T-helper 17 cell (primary cell): ENCODE measurements at regions not wholly inside any gene's neighbourhood (a gene's known extent, or its start where the extent isn't known, plus 50 kb on each side); places are given as distances from the start of the nearest gene placed in this dataset.

Experiments
- ATAC-seq: fragments of 150-1000 bp; cut with Tn5 transposase; 2 replicates; pipeline ENCODE4 v1.10.0; 2021; ENCODE audit warnings: mild to moderate bottlenecking, moderate library complexity
- DNase-seq, 3 donors: peaks; one replicate each; pipeline versions ENCODE4 v3.0.0 to v3.0.0-alpha.2; 2020 to 2021
- H3K9me3 ChIP-seq: one replicate; pipeline ENCODE4 v1.7.0; 2013; ENCODE audit warnings: low read length, mild to moderate bottlenecking; ENCODE audit not compliant: control insufficient read depth, poor library complexity, severe bottlenecking
- H3K27ac Mint-ChIP-seq: one replicate; pipeline ENCODE4 v1.8.0; 2022; ENCODE audit warnings: mild to moderate bottlenecking, moderate library complexity, mixed read lengths
- H3K27me3 Mint-ChIP-seq: one replicate; pipeline ENCODE4 v1.8.0; 2022; ENCODE audit warnings: mixed read lengths
- H3K36me3 Mint-ChIP-seq: one replicate; pipeline ENCODE4 v1.8.0; 2022; ENCODE audit warnings: low read depth, mixed read lengths
- H3K4me1 Mint-ChIP-seq: one replicate; pipeline ENCODE4 v1.8.0; 2022; ENCODE audit warnings: mild to moderate bottlenecking, mixed read lengths
- H3K4me3 Mint-ChIP-seq: one replicate; pipeline ENCODE4 v1.8.0; 2022; ENCODE audit warnings: mild to moderate bottlenecking, moderate library complexity, mixed read lengths

DNA sequence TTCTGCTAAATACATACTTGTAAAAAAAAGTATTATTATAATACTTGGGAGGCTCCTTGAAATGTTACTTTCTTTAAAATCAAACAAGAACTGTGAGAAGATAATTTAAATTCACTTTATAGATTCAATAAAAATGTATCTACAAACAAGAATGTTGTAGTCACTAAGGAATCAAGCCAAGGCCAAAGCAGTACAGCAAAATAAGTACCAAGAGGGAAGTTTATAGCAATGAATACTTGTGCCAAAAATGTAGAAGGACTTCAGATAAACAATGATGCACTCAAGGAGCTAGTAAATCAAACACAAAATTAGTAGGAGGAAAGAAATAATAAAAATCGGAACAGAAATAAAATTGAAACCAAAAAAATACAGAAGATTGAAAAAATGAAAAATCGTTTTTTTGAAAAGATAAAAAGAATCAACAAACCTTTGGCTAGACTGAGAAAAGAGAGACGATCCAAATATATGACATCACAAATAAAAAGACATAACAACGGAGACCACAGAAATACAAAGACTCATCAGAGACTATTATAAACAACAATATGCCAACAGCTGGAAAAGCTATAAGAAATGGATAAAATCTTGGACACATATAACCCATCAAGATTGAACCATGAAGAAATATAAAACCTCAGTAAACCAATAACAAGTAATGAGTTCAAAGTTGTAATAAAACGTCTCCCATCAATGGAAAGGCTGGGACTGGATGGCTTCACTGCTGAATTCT, 286.0 kb upstream of the TMEM229A start:
- H3K9me3 ChIP-seq = no peaks in the 10 kb centered on the region
- ATAC-seq = no peak
- Mint-ChIP-seq H3K27ac (no peak overlapping the region), H3K36me3 (no peaks in the 10 kb centered on the region), H3K4me1 (no peaks in the 10 kb centered on the region), H3K27me3 (no peaks in the 10 kb centered on the region), H3K4me3 (no peak overlapping the region)
- no peak for DNase-seq

- no peaks in the 10 kb centered on the region for H3K27me3 Mint-ChIP-seq
- H3K9me3 ChIP-seq = no peaks in the 10 kb centered on the region
- H3K4me3 Mint-ChIP-seq = no peak overlapping the region
- DNase-seq = no peak
- no peak for ATAC-seq
- no peak overlapping the region for H3K27ac Mint-ChIP-seq
- H3K4me1 Mint-ChIP-seq = no peaks in the 10 kb centered on the region
- no peaks in the 10 kb centered on the region for H3K36me3 Mint-ChIP-seq
Observed at GRCh38 chr7:124310934-124311390, 278.1 kb upstream of the TMEM229A start.

- DNase-seq (no peak), ATAC-seq (no peak)
- H3K4me1 Mint-ChIP-seq = no peaks in the 10 kb centered on the region
- H3K36me3 Mint-ChIP-seq = no peaks in the 10 kb centered on the region
- no peak overlapping the region for H3K27ac Mint-ChIP-seq
- no peaks in the 10 kb centered on the region for H3K27me3 Mint-ChIP-seq
- H3K9me3 ChIP-seq = no peaks in the 10 kb centered on the region
- H3K4me3 Mint-ChIP-seq = no peak overlapping the region
Observed at GRCh38 chr7:124308384-124308783, 275.5 kb upstream of the TMEM229A start.

DNA sequence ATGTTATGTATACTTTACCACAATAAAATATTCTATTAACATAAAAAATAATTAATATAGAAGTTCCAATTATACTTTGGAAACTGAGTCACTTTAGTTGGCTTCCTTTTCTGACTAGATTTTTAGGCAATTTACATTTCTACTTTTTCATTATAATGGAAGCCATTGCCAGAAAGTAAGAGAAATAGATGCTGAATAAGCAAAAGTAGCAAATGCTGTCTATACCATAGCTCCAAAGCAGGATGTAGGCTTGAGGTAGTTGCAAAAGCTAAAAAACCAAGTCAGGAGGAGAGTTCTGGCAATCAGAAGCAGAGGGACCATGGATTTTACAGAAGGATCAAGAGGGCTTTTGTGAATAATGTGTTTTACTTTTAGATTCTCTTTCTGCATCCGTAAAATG, 262.4 kb upstream of the TMEM229A start:
- ATAC-seq = no peak
- H3K4me1 Mint-ChIP-seq = no peaks in the 10 kb centered on the region
- no peak overlapping the region for H3K4me3 Mint-ChIP-seq

DNA sequence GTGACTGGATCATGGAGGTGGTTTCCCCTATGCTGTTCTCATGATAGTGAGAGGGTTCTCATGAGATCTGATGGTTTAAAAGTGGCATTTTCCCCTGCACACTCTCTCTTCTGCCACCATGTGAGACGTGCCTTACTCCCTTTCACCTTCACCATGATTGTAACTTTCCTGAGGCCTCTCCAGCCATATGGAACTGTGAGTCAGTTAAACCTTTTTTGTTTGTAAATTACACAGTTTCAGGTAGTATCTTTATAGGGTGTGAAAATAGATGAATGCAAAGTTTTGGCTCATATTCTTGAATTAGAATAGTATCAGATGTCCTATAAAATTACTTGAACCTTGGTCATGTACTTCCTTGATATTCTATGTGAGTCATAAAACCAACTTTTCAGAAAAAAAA, 252.1 kb upstream of the TMEM229A start:
- no peaks in the 10 kb centered on the region for H3K9me3 ChIP-seq
- H3K4me1 Mint-ChIP-seq = no peaks in the 10 kb centered on the region
- no peaks in the 10 kb centered on the region for H3K27me3 Mint-ChIP-seq
- ATAC-seq (no peak), DNase-seq (no peak)
- H3K27ac Mint-ChIP-seq = no peak overlapping the region
- H3K36me3 Mint-ChIP-seq = no peaks in the 10 kb centered on the region
- H3K4me3 Mint-ChIP-seq = no peak overlapping the region

More for the DNA sequence above, 262.4 kb upstream of the TMEM229A start:
- H3K9me3 ChIP-seq = no peaks in the 10 kb centered on the region
- no peak for DNase-seq
- Mint-ChIP-seq H3K27ac (no peak overlapping the region), H3K36me3 (no peaks in the 10 kb centered on the region), H3K27me3 (no peaks in the 10 kb centered on the region)

DNA sequence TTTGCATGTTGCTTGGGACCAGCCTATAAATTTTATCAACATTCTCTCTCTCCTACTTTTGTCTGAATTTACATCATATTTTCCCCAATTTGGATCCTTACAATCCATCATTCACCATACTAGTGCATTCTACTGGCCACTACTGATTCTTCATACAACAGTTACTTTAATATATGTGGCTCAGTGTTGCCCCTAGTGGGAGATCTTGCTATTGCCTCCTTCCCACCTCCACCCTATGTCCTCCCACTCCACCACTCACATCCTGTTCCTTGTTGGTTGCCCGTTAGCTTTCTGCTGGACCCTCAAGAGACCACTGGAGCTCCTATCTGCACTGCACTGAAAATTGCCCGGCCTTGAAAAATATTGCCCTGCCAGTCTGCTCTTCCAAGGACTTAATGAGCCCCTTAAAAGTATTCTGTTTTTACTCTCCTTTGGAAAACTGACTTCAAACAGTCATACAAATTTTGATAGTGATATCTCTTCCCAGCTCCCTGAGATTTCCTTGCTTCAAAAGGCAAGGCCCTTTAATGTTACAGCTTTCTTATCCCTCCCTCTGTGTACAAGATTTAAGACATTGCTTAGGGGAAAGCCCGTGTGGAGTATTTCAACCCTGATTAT, 243.2 kb upstream of the TMEM229A start:
- no peak overlapping the region for H3K27ac Mint-ChIP-seq
- ATAC-seq = no peak
- no peaks in the 10 kb centered on the region for H3K4me1 Mint-ChIP-seq
- no peak for DNase-seq
- H3K27me3 Mint-ChIP-seq = no peaks in the 10 kb centered on the region
- no peaks in the 10 kb centered on the region for H3K9me3 ChIP-seq
- H3K36me3 Mint-ChIP-seq = no peaks in the 10 kb centered on the region
- H3K4me3 Mint-ChIP-seq = no peak overlapping the region

GRCh38 chr7:124275411-124275810, 242.5 kb upstream of the TMEM229A start:
- no peaks in the 10 kb centered on the region for H3K36me3 Mint-ChIP-seq
- no peak for ATAC-seq
- H3K4me3 Mint-ChIP-seq = no peak overlapping the region
- H3K27me3 Mint-ChIP-seq = no peaks in the 10 kb centered on the region
- no peaks in the 10 kb centered on the region for H3K9me3 ChIP-seq
- no peak for DNase-seq
- H3K4me1 Mint-ChIP-seq = no peaks in the 10 kb centered on the region
- no peak overlapping the region for H3K27ac Mint-ChIP-seq

- Mint-ChIP-seq H3K27me3 (no peaks in the 10 kb centered on the region), H3K4me3 (no peak overlapping the region), H3K36me3 (no peaks in the 10 kb centered on the region), H3K4me1 (no peaks in the 10 kb centered on the region), H3K27ac (no peak overlapping the region)
- no peaks in the 10 kb centered on the region for H3K9me3 ChIP-seq
- DNase-seq (no peak), ATAC-seq (no peak)
Observed at GRCh38 chr7:124269774-124270173, 236.9 kb upstream of the TMEM229A start.

DNA sequence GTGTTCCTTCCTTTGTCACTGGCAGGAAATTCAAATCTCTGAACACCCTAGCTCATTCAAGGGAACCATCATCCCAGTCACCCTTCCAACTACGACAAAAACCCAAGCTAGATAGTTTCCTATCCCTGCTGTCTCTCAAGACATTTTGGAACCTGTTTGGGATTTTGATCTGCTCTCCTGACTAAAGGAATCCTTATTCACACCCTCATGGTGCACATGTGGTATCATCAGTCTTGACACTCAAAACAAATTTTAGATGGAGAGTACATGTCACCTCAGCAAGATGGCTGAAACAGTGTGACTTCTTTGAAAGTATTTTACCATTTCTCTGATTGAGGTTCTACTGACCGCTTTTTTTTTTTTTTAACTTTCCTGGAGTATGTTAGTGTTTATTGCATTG, 234.3 kb upstream of the TMEM229A start:
- H3K27ac Mint-ChIP-seq = no peak overlapping the region
- H3K4me3 Mint-ChIP-seq = no peak overlapping the region
- no peaks in the 10 kb centered on the region for H3K36me3 Mint-ChIP-seq
- no peaks in the 10 kb centered on the region for H3K27me3 Mint-ChIP-seq
- H3K4me1 Mint-ChIP-seq = no peaks in the 10 kb centered on the region
- no peak for DNase-seq
- H3K9me3 ChIP-seq = no peaks in the 10 kb centered on the region
- no peak for ATAC-seq

DNA sequence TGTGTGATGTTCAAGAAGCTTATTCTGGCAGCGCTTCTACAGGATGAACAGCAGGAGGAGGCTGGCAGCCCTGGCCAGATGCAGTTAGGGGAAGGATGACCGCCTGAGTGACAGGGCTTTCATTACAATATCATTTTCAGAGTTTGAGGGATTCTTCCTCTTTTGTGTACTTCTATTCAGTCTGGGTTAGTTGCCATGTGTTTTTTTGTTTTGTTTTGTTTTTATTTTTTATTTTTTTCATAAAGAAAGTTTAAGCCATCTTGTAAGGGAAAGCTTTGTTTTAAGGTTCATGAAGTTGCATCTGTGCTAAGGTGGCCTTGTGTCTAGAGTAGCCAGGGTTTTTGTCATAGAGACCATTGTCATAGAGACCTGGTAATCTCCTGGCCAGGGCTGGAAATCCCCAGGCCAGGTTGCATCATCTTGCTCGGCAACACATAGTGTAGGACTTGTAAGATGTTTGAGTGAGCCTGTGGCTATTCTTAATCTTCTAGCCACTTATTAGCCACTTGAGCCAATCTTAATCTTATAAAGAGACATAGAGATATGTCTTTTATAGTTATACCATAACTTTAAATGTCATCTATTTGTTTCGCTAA, 230.5 kb upstream of the TMEM229A start:
- Mint-ChIP-seq H3K27ac (no peak overlapping the region), H3K36me3 (no peaks in the 10 kb centered on the region)

GRCh38 chr7:124261710-124262109, 228.8 kb upstream of the TMEM229A start:
- H3K4me3 Mint-ChIP-seq = no peak overlapping the region
- H3K4me1 Mint-ChIP-seq = no peaks in the 10 kb centered on the region
- H3K27ac Mint-ChIP-seq = no peak overlapping the region
- no peaks in the 10 kb centered on the region for H3K27me3 Mint-ChIP-seq
- ATAC-seq (no peak), DNase-seq (no peak)
- no peaks in the 10 kb centered on the region for H3K36me3 Mint-ChIP-seq
- H3K9me3 ChIP-seq = no peaks in the 10 kb centered on the region

More for the DNA sequence above, 230.5 kb upstream of the TMEM229A start:
- no peaks in the 10 kb centered on the region for H3K4me1 Mint-ChIP-seq
- H3K27me3 Mint-ChIP-seq = no peaks in the 10 kb centered on the region
- H3K9me3 ChIP-seq = no peaks in the 10 kb centered on the region
- no peak for DNase-seq
- no peak for ATAC-seq
- H3K4me3 Mint-ChIP-seq = no peak overlapping the region

- no peak overlapping the region for H3K27ac Mint-ChIP-seq
- no peaks in the 10 kb centered on the region for H3K36me3 Mint-ChIP-seq
- ATAC-seq = no peak
- no peak overlapping the region for H3K4me3 Mint-ChIP-seq
- no peaks in the 10 kb centered on the region for H3K9me3 ChIP-seq
- no peaks in the 10 kb centered on the region for H3K27me3 Mint-ChIP-seq
- no peak for DNase-seq
- H3K4me1 Mint-ChIP-seq = no peaks in the 10 kb centered on the region
Observed at GRCh38 chr7:124257638-124258308, 224.9 kb upstream of the TMEM229A start.

DNA sequence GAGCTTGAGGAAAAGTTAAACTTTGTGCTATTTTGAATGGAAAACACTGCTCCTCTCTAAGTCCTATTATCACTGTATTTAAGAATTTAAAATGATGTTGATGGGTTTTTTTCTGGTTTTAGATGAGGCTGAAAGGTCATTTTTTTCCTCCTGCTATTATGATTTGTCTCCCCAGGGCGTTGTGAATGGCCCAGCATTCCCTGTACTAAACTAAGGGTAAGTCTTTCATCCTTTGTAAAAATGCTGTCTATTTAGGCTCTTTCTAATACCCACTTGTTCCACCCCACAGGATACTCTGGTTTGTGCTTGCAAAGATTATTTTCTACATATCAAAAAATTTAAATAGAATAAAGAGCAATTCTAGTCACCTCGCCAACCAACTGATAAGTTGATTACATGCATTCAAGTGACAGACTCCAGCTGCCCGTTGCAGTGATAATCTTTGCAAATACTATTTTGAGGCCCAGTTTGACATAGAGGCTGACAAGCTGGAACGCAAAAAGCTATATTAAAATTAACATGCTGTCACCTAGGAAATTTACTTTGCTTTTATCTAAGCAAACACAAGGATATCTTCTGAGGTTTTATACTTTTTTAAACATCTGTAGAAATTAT, 222.3 kb upstream of the TMEM229A start:
- no peaks in the 10 kb centered on the region for H3K4me1 Mint-ChIP-seq
- no peaks in the 10 kb centered on the region for H3K9me3 ChIP-seq
- ATAC-seq = no peak
- H3K4me3 Mint-ChIP-seq = no peak overlapping the region
- H3K27me3 Mint-ChIP-seq = no peaks in the 10 kb centered on the region
- no peak overlapping the region for H3K27ac Mint-ChIP-seq
- DNase-seq = no peak
- H3K36me3 Mint-ChIP-seq = no peaks in the 10 kb centered on the region
